Prostate gland (tissue), 2 donors: ENCODE measurements at regions not wholly inside any gene's neighbourhood (a gene's known extent, or its start where the extent isn't known, plus 50 kb on each side); places are given as distances from the start of the nearest gene placed in this dataset.

Experiments
- DNase-seq: peaks from one replicate; pipeline ENCODE4 v3.0.0-alpha.2; 2019; ENCODE audit warnings: low spot score
- H3K27ac ChIP-seq, 2 donors: fragments of 200-600 bp; sonication (generic); 2 replicates each; pipeline ENCODE4 v1.5.1; 2017 to 2019
- H3K27me3 ChIP-seq: fragments of 200-600 bp; sonication (generic); replicated peaks from 2 replicates; pipeline ENCODE4 v1.5.1; 2019; ENCODE audit not compliant: insufficient read depth
- H3K36me3 ChIP-seq, 2 donors: fragments of 200-600 bp; sonication (generic); 1 replicate in 1 of 2; 2 replicates in 1 of 2; pipeline versions ENCODE4 v1.5.1 to v1.8.1; 2017 to 2019
- H3K4me1 ChIP-seq: fragments of 200-600 bp; sonication (generic); replicated peaks from 2 replicates; pipeline ENCODE4 v1.5.1; 2019
- H3K4me3 ChIP-seq, 2 donors: fragments of 200-600 bp; sonication (generic); 2 replicates each; pipeline ENCODE4 v1.5.1; 2017 to 2019
- H3K9me3 ChIP-seq: fragments of 200-600 bp; sonication (generic); 2 replicates; pipeline ENCODE4 v1.5.1; 2017
- CTCF ChIP-seq, 4 experiments: fragments of 200-600 bp in 2 of 4; fragments of 450-650 bp in 2 of 4; sonication (generic) in 2 of 4; IDR thresholded peaks; 1 replicate in 3 of 4; 2 replicates in 1 of 4; pipeline ENCODE4 v1.5.1; 2016 to 2019; ENCODE audit warnings: antibody characterized with exemption in 4 of 4, mild to moderate bottlenecking in 2 of 4, moderate library complexity in 2 of 4
- POLR2A ChIP-seq: fragments of 450-650 bp; IDR thresholded peaks from one replicate; pipeline ENCODE4 v1.6.1; 2016; ENCODE audit warnings: antibody characterized with exemption, mild to moderate bottlenecking
- POLR2AphosphoS5 ChIP-seq: sonication (generic); formaldehyde crosslinking; IDR thresholded peaks from one replicate; pipeline ENCODE4 v1.6.1; 2017; ENCODE audit warnings: antibody characterized with exemption
- WGBS: methylation state at CpG from one replicate; pipeline ENCODE4 v1.1.5; 2018; 5-methylcytosine and 5-hydroxymethylcytosine counted together
- intact Hi-C: fragments of 100-400 bp; cut with DNase I; formaldehyde crosslinking; loops from one replicate; pipeline ENCODE4 v1.14.2; 2022

- H3K4me3 ChIP-seq = no peak overlapping the region
- intact Hi-C loops = no loop called here
- no peaks in the 10 kb centered on the region for H3K27me3 ChIP-seq
- H3K36me3 ChIP-seq = no peaks in the 10 kb centered on the region
- TF ChIP-seq CTCF (IDR thresholded peaks at IDR 0.05) (no peak), POLR2AphosphoS5 (no peak), POLR2A (no peak)
- DNase-seq = no peak
- no peak overlapping the region for H3K27ac ChIP-seq
- H3K9me3 ChIP-seq = no peaks in the 10 kb centered on the region
- H3K4me1 ChIP-seq = no peaks in the 10 kb centered on the region
These were observed 569.6 kb downstream of the EBF1 start for GRCh38 chr5:158530115-158530514.

GRCh38 chr5:158529454-158529853, 570.3 kb downstream of the EBF1 start:
- no peaks in the 10 kb centered on the region for H3K27me3 ChIP-seq
- H3K36me3 ChIP-seq = no peaks in the 10 kb centered on the region
- H3K9me3 ChIP-seq = no peaks in the 10 kb centered on the region
- DNase-seq = no peak
- H3K27ac ChIP-seq = no peak overlapping the region
- no peaks in the 10 kb centered on the region for H3K4me1 ChIP-seq
- 82% methylated on average over 5 of the region's 5 CpGs for WGBS
- TF ChIP-seq POLR2A (no peak), POLR2AphosphoS5 (no peak), CTCF (IDR thresholded peaks at IDR 0.05) (no peak)
- intact Hi-C loops = no loop called here
- no peak overlapping the region for H3K4me3 ChIP-seq

GRCh38 chr5:158525663-158526062, 574.1 kb downstream of the EBF1 start:
- WGBS = 86% methylated on average over 4 of the region's 4 CpGs
- H3K9me3 ChIP-seq = no peaks in the 10 kb centered on the region
- H3K4me3 ChIP-seq = no peak overlapping the region
- H3K27ac ChIP-seq = no peak overlapping the region
- no peaks in the 10 kb centered on the region for H3K27me3 ChIP-seq
- no peaks in the 10 kb centered on the region for H3K36me3 ChIP-seq
- H3K4me1 ChIP-seq = no peaks in the 10 kb centered on the region
- DNase-seq = no peak
- intact Hi-C loops = no loop called here
- TF ChIP-seq POLR2A = no peak
- no peak for TF ChIP-seq CTCF (IDR thresholded peaks at IDR 0.05)
- TF ChIP-seq POLR2AphosphoS5 = no peak

- no peaks in the 10 kb centered on the region for H3K27me3 ChIP-seq
- TF ChIP-seq POLR2A = no peak
- TF ChIP-seq CTCF (IDR thresholded peaks at IDR 0.05) = no peak
- no peak for TF ChIP-seq POLR2AphosphoS5
- intact Hi-C loops = no loop called here
- H3K27ac ChIP-seq = no peak overlapping the region
- no peak for DNase-seq
- no peaks in the 10 kb centered on the region for H3K9me3 ChIP-seq
- H3K36me3 ChIP-seq = no peaks in the 10 kb centered on the region
- H3K4me1 ChIP-seq = no peaks in the 10 kb centered on the region
- no peak overlapping the region for H3K4me3 ChIP-seq
These were observed 575.6 kb downstream of the EBF1 start for GRCh38 chr5:158524070-158524469.

- intact Hi-C loops = no loop called here
- Histone ChIP-seq H3K4me3 (no peak overlapping the region), H3K27me3 (no peaks in the 10 kb centered on the region), H3K27ac (no peak overlapping the region), H3K9me3 (no peaks in the 10 kb centered on the region), H3K4me1 (no peaks in the 10 kb centered on the region), H3K36me3 (no peaks in the 10 kb centered on the region)
- TF ChIP-seq POLR2AphosphoS5 = no peak
- no peak for TF ChIP-seq CTCF (IDR thresholded peaks at IDR 0.05)
- no peak for TF ChIP-seq POLR2A
- no peak for DNase-seq
- WGBS = 29% methylated on average over 2 of the region's 2 CpGs
These were observed 576.9 kb downstream of the EBF1 start for GRCh38 chr5:158522776-158523175.
